Erythroblast (primary cell): ENCODE measurements at regions not wholly inside any gene's neighbourhood (a gene's known extent, or its start where the extent isn't known, plus 50 kb on each side); places are given as distances from the start of the nearest gene placed in this dataset.
"Not testable (repeated sequence)": the region's sequence is repeated elsewhere in the genome, so short reads cannot be mapped to it uniquely, and the experiment has no call there.

Experiments
- DNase-seq, 2 experiments: peaks; one replicate each; lab custom pipeline; 2025; lab: John Stamatoyannopoulos, UW
- GATA1 ChIP-seq: IDR thresholded peaks from 2 replicates; pipeline ENCODE4 v1.6.1; 2011; ENCODE audit warnings: low read depth, mild to moderate bottlenecking, control low read depth, low read length, moderate library complexity
- POLR2A ChIP-seq: IDR thresholded peaks from 2 replicates; pipeline ENCODE4 v1.6.1; 2011; ENCODE audit warnings: mild to moderate bottlenecking, low read length

DNA sequence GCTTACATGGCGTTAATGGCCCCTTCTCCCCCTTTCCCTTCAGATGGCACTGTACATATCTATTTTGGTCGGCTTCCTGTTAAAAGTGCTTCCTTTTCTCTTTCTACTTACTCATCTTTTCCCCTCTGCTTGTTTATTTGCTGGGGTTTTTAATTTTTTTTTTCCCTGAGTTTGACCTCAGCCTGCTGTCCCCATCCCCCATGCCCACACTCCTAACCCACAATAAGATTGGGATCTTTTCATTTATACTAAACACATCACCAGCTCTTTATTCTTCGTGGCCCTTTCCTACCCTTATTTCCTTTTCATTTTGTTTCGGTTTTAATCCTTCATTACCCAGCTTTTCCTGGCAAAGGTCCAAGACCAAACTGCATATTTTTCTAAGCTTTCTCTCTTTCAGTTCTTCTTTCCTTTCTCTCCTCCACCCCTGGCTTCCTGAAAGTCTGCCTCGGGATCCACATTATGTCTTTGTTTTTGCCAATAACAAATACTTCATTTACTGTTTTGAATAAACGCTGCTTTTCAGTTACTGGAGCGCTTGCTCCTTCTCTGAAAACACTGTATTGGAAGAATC lies 152.0 kb upstream of the USP9X start:
- DNase-seq: peak; percentile 57 to 70
- TF ChIP-seq GATA1: no peak
- no peak for TF ChIP-seq POLR2A

DNA sequence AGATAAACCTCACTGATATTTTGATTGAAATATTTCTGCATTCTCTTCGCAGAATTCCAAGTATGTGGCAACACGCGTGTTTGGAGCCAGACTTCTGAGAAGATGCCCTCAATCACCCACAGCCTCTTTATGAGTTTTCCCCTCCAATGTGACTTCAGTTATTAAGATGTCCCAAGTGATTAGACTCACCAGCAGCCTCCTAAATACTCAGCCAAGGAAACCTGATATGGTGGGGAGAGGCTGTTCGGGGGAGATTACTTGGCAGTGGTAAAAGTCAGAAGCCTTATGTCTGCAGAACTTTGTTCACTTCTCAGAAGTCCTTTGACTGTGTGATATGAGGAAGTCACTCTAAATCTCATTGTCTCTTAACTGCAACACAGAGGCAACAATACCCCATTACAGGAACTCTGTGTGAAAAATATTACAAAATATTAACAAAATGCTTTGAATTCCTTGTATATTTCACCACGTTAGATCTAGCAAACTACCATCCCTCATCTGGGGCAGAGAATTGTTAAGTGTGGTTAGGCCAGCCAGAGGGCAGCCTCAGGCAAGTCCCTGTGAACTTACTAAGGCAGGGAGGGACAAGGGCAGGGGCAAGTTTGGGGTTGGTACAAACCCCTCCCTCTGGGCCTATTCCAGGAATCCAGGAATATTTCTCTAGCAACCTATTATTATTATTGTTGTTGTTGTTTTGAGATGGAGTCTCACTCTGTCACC lies 151.4 kb upstream of the USP9X start:
- peak; percentile 69 to 88 for DNase-seq
- TF ChIP-seq GATA1: no peak
- TF ChIP-seq POLR2A: peak; percentile 38

DNA sequence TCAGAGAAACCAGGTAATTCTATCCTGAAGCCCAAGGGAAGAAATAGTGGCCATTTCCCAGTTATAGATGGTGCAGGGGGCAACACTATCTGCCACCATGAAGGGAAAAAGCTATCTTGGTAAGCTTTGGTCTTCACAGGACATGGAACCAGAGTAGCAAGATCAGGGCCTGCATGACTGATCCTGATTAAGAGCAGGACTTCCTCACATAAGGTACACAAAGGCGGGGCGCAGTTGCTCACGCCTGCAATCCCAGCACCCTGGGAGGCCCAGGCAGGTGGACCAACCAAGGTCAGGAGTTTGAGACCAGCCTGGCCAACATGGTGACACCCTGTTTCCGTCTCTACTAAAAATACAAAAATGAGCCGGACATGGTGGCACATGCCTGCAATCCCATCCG lies 148.4 kb upstream of the USP9X start:
- DNase-seq: no peak
- no peak for TF ChIP-seq GATA1
- TF ChIP-seq POLR2A: no peak

DNA sequence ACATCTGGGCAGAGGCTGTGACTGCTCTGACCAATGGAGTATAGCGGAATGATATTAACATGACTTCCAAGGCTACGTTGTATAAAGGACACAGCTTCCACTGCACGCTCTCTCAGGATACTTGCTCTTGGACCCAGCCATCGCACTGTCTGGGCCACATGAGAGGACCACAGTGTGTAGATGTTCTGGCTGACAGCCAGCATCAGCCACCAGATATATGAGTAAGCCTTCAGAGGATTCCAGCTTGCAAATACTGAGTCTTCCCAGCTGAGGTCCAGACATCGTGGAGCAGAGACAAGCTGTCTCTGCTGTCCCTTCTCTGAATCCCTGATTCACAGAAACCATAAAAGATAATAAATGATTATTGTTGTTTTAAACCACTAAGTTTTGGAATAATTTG lies 146.8 kb upstream of the USP9X start:
- TF ChIP-seq GATA1 (no peak), POLR2A (no peak)

DNA sequence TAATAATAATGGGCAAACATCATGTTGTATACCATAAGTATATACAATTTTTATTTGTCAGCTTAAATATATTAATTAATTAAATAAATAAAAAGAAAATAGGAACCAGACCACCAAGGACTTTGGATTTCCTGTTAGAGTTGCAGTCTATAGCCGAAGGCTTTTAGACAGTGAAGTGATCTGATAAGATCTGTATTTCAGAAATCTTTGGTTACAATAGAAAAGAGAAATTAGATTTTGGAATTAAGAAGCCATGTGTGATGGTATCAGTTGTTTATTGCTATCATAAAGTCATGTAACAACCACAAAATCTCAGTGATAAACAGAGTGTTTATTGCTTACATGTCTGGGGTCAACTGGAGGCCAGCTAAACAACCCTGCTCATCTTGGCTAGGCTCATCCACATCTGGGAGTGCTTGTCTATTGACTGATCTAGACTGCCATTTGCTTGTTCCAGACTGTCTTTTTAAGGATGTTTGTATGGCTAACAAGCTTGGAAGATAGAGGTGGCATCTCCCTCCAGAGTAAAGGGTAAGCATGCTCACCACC lies 142.1 kb upstream of the USP9X start:
- no peak for TF ChIP-seq POLR2A
- no peak for TF ChIP-seq GATA1
- no peak for DNase-seq

More for the DNA sequence above, 146.8 kb upstream of the USP9X start:
- peak in 1 of 2 experiments; percentile 6 for DNase-seq

DNA sequence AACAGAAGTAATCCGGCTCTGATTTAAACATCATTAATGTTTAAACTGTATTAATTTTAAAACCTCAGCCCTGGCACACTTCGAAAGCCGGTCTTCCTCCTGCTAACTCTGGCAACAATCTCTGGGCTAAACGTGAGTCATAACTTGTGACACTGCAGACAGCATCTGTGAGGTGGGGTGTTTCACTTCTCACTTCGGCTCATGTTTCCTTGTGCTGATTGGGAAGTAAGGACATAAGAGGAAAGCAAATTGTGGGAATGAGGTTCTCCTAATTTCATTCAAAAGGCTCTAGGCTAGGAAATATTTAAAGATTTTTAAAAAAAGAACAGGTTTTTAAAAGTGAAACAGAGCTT lies 139.9 kb upstream of the USP9X start:
- peak; percentile 20 to 66 for DNase-seq
- TF ChIP-seq POLR2A: no peak
- no peak for TF ChIP-seq GATA1

DNA sequence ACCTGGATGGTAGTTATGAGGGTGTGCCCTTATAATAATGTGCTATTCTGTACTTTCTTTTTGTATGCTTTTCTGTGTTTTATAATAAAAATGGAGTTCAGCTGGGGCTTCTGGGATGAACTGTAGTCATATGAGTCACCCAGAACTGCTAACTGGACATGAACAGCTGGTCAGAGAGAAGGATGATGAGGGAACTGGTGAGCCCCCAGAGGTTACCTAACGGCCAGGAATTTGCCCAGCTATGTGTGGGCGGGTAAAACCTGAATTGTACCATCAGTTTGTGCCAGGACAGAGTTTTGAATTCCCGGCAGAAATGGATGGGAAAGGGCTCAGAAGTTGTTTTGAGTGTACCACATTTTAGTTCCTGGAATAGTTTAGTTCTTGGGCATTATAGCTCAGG lies 138.0 kb upstream of the USP9X start:
- TF ChIP-seq POLR2A: no peak
- no peak for TF ChIP-seq GATA1
- DNase-seq: no peak

DNA sequence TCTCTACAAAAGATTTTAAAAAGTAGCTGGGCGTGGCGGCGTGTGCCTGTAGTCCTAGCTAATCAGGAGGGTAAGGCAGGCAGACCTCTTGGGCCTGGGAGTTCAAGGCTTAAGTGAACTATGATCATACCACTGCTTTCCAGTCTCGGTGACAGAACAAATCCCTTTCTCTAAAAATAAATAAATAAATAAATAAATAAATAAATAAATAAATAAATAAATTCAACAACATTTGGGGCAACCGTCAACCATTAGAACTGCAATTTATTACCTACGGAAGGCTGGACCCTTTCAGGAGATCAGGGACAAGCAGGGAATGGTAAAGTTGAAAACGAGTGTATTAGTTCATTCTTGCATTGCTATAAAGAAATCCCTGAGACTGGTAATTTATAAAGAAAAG lies 136.2 kb upstream of the USP9X start:
- no peak for DNase-seq
- TF ChIP-seq GATA1 (no peak), POLR2A (no peak)

DNA sequence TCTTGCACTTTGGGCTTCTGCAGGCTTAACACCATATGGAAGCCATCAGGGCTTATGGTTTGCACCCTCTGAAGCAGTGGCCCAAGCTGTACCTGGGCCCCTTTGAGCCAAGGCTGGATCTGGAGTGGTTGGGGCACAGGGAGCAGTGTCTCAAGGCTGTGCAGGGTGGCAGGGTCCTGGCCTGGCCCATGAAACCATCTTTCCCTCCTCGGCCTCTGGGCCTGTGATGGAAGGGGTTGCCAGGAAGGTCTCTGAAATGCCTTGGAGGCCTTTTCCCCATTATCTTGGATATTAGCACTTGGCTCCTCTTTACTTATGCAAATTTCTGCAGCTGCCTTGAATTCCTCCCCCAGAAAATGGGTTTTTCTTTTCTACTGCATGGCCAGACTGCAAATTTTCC lies 134.7 kb upstream of the USP9X start:
- TF ChIP-seq POLR2A: no peak
- no peak for TF ChIP-seq GATA1
- no peak for DNase-seq

DNA sequence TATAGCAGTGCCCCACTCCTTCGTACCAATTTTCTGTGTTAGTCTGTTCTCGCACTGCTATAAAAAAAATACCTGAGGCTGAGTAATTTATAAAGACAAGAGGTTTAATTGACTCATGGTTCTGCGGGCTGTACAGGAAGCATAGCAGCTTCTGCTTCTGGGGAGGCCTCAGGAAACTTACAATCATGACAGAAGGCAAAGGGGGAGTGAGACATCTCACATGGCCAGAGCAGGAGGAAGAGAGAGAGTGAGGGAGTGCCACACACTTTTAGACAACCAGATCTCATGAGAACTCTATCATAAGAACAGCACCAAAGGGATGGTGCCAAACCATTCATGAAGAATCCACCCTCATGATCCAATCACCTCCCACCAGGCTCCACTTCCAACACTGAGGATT lies 133.8 kb upstream of the USP9X start:
- not testable (repeated sequence) for DNase-seq

DNA sequence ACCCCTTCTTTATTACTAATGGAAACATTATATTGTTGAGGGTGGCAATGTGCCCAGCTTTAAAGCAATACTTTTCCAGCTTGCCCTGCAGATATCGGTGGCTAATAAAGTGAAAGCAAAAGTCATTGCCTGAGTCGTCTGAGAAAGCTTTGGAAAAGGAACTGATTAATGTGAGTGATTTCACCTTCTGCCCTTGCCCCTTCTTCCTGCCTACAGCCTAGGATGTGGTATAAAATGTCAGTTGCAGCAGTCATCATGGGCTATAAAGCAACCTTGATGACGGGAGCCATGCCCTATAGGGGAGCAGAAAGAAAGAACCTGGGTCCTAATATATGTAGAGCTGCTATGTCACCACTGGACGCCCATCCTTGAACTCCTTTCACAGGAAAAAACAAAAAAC lies 132.4 kb upstream of the USP9X start:
- TF ChIP-seq POLR2A (no peak), GATA1 (no peak)
- DNase-seq: peak in 1 of 2 experiments; percentile 11

DNA sequence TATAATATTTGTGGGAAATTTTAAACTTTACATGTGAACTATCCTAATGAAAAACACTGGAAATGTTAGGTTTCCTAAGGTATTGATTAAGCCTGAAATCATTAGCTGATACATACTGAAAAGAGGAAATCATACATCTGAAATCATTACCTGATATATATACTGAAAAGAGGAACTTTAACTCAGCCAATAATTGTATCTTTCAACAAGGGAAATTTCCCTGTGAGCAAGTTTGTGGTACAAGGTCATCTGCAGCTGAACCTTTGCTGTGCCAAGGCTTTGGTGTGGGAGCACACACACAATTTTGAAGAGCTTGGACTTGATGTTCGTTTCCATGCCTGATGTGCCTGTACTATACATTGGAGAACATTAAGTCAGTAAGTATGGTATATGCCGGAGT lies 131.9 kb upstream of the USP9X start:
- DNase-seq: no peak
- TF ChIP-seq POLR2A (no peak), GATA1 (no peak)

DNA sequence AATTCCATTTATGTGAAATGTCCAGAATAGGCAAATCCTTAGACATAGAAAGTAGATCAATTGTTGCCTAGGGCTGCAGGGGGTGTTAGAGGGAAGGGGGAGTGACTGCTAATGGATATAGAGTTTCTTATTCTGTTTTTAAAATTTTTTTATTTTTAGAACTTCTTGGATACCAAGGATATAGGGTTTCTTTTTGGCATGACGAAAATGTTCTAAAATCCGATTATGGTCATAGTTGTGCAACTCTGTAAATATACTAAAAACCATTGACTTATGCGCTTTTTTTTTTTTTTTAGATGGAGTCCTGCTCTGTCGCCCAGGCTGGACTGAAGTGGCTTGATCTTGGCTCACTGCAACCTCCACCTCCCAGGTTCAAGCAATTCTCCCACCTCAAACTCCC lies 125.2 kb upstream of the USP9X start:
- TF ChIP-seq GATA1 (no peak), POLR2A (no peak)
- no peak for DNase-seq

DNA sequence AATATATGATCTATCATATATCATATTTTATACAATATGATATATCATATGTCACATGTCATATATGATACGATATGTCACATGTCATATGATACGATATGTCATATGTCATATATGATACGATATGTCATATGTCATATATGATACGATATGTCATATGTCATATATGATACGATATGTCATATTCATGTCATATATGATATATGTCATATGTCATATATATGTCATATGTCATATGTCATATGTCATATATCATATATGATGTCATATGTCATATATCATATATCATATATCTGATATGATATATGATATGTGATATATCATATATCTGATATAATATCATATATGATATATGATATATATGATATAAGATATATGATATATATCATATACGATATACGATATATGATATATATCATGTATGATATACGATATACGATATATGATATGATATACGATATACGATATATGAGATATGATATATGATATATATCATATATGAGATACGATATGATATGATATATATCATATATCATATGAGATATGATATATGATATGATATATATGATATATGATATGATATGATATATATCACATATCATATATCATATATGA lies 122.3 kb upstream of the USP9X start:
- no peak for DNase-seq
- TF ChIP-seq GATA1 (no peak), POLR2A (no peak)

DNA sequence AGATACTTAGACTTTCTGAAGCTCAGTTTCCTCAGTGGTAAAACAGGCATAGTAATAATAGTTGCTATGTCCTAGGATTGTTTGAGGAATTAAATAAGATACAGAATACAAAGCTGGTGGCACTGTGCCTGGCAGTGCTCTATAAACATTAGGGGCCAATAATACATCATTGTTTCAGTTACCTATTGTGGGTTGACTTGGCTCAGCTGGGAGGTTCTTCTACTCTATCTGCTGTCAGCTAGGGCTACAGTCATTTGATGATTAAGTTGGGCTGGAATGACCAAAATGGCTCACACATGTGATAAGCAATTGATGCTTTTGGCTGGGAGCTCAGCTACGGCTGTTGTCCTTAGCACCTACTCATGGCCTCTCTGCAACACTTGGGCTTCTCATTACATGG lies 121.2 kb upstream of the USP9X start:
- DNase-seq: no peak
- TF ChIP-seq POLR2A (no peak), GATA1 (no peak)
